GM18909 (cell line): ENCODE measurements at regions not wholly inside any gene's neighbourhood (a gene's known extent, or its start where the extent isn't known, plus 50 kb on each side); places are given as distances from the start of the nearest gene placed in this dataset.
"Not testable (repeated sequence)": the region's sequence is repeated elsewhere in the genome, so short reads cannot be mapped to it uniquely, and the experiment has no call there.

ENCODE experiments used
- ATAC-seq: cut with Tn5 transposase; IDR thresholded peaks from one replicate; pipeline ENCODE4 v1.9.1; 2021; ENCODE audit warnings: mild to moderate bottlenecking; ENCODE audit not compliant: unreplicated experiment, poor library complexity

DNA sequence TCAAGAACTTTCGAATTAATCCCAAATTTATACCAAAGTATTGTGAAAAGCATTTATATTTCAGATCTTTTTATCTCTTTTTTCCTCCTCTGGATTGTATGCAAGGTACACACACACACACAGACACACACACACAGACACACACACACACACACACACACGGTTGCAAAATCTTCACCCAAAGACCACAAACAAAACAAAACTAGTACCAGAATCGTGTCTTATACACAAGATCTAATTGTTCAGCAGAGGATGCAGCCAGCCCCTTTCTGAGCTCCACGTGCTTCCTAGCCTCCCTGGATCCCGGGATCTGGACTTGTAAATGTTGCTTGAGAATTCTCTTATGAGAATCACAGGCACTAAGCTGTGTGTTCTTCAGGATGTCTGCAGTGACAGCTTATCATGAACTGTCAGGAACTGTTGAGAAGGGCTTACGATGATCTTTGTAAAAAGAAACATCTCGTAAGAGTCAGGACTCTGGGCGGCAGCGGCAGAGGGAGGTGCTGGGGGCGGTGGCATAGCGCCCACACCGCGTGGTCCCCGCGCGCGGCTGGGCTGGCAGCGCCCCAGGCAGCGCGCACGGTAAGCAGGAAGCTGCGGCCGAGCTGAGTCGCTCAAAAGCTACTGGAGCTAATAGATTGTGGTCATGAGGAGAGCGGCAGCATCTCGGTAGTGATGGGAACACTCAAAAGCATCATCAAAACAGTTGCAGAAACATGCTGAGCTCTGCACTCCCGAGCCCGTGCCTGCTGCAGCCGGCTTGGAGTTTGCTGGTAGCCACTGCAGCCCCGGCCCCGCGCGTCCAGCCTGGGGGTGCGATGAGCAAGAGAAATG lies 277.6 kb downstream of the GATA3 start:
- peak; percentile 98 for ATAC-seq

GRCh38 chr10:8332730-8333111 lies 278.2 kb downstream of the GATA3 start:
- no peak for ATAC-seq

DNA sequence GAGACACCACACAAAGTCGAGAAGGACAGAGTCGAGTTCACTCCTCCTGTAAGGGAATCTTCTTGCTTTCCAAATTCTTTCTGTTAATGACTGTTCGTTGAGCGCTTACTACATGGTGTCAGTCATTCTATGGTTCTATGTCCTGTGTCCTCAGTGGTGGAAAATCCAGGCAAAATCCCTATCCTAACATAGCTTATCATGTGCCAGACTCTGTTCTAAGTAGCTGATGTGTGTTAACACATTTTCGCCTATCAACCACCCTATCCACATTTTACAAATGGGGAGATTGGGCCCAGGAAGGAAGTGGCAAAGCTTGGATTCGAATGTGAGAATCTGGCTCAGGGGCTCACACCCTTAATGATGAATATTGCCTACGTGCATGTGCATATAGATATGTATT lies 280.1 kb downstream of the GATA3 start:
- no peak for ATAC-seq

- ATAC-seq: no peak
Observed at GRCh38 chr10:8336629-8337331, 282.3 kb downstream of the GATA3 start.

GRCh38 chr10:8337332-8337651 lies 282.8 kb downstream of the GATA3 start:
- no peak for ATAC-seq

DNA sequence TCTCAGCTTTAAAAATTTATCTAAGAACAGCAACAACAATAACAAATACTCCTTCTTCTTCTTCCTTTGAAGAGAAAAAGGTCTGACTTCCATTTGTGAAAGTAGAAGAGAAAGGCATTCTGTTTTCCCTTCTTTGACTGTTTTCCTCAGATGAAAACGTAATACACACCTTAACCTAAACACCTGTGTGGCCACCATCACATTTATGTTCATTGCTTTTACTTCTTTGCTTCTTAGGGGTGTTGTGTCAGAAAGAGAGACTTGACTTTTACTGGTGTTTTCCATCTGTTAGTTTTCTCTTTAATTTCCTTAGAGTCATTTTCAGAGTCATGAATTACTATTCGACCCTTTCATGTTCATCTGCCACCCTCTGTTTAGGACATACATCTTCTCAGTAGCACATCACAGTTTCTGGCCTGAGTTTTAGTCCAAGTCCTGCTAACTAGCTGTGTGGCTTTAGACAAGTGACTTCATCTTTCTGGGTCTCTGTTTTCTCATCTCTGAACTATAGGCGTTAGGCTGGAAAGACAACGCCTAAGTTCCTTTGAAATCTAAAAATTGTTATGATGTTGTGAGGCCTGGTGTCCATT lies 283.8 kb downstream of the GATA3 start:
- ATAC-seq: no peak

- no peak for ATAC-seq
Observed at GRCh38 chr10:8344756-8345155, 290.3 kb downstream of the GATA3 start.

GRCh38 chr10:8346861-8347260 lies 292.4 kb downstream of the GATA3 start:
- no peak for ATAC-seq

- ATAC-seq: not testable (repeated sequence)
Observed at GRCh38 chr10:8347614-8348013, 293.1 kb downstream of the GATA3 start.

DNA sequence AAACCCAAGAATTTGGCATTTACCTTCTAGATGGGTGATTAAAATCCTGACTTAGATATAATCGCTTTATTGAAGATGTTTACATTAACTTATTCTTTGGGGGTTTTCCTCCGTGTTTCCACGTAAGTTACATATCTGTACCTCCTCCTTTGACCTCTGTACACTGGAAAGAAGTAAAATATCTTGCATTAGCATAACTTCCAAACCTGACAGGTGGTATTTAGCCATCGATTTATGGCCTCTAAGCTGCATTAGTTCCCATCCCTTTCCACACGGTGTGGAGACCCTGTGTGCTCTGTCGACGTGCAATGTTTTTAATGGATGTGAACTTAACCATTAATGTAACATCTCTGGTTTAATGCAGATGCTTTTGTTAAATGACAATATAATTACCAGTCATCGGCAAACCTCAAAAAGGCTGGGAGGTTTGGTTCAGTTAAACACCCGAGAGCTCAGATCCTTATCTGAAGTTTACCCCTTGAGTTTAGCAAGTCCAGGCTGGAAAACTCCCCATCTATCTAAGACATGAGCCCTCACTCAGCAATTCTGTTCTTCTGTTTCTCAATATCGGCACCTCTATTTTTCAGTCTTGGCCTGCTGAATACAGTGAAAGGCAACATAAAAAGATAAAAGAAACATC lies 295.2 kb downstream of the GATA3 start:
- ATAC-seq: no peak

GRCh38 chr10:8350250-8350967 lies 295.9 kb downstream of the GATA3 start:
- no peak for ATAC-seq

GRCh38 chr10:8352171-8353075 lies 297.9 kb downstream of the GATA3 start:
- ATAC-seq: no peak

GRCh38 chr10:8356283-8356682 lies 301.8 kb downstream of the GATA3 start:
- no peak for ATAC-seq

DNA sequence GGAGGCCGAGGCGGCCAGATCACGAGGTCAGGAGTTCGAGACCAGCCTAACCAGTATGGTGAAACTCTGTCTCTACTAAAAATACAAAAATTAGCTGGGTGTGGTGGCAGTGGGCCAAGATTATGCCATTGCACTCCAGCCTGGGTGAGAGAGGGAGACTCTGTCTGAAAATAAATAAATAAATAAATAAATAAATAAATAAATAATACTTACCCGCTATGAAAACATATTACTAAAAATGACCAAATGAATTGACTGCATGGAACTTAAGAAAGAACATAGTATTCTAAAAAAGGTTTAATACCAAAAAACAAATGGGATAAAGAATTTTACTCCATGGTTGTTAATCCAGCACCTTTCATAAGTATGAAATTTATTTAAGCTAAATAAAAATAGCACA lies 305.0 kb downstream of the GATA3 start:
- no peak for ATAC-seq

GRCh38 chr10:8360365-8360764 lies 305.9 kb downstream of the GATA3 start:
- ATAC-seq: no peak

DNA sequence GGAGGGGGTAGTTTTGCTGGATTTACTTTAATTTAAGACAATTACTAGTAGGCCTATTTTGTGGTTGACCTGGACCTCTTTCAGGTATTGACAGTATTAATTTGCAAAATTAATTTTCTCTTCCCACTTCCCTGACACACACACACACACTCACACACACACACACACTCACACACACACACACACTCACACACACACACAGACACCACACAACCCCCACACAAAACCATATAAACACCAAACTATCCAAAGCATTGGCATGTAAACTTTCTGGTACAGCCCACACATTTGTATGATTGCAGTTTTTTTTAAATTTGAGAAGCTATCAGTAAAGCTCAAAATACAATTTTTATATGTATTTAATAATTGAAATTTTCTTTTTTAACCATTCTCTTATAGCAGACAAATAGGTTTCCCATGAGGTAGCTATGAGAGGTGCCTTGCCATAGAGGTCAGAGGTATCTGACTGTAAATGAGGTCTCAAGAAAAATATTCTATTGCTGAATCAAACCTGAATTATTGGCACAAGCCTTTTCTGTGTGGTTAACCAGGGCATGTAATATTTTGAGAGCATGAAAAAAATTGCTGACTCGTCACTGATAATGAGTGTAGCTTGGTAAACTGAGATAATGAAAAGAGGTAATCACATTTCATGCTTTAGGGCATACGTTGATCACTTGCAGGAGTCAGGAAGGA lies 306.5 kb downstream of the GATA3 start:
- no peak for ATAC-seq

DNA sequence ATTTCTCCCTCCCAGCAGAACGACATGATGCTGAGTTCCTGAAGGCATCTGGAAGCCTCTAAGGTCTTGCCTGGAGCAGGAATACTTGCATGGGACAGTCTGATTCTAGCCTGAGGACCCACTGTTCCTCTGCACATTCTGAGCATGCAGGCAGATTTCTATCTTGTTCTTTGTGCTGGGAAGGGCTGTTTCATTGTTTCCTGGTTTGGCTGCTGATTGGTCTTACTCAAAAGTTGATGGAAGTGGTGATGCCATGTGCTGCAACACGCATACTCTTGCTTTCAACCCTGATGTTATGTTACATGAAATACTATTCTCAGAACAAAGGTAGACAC lies 307.0 kb downstream of the GATA3 start:
- ATAC-seq: no peak

DNA sequence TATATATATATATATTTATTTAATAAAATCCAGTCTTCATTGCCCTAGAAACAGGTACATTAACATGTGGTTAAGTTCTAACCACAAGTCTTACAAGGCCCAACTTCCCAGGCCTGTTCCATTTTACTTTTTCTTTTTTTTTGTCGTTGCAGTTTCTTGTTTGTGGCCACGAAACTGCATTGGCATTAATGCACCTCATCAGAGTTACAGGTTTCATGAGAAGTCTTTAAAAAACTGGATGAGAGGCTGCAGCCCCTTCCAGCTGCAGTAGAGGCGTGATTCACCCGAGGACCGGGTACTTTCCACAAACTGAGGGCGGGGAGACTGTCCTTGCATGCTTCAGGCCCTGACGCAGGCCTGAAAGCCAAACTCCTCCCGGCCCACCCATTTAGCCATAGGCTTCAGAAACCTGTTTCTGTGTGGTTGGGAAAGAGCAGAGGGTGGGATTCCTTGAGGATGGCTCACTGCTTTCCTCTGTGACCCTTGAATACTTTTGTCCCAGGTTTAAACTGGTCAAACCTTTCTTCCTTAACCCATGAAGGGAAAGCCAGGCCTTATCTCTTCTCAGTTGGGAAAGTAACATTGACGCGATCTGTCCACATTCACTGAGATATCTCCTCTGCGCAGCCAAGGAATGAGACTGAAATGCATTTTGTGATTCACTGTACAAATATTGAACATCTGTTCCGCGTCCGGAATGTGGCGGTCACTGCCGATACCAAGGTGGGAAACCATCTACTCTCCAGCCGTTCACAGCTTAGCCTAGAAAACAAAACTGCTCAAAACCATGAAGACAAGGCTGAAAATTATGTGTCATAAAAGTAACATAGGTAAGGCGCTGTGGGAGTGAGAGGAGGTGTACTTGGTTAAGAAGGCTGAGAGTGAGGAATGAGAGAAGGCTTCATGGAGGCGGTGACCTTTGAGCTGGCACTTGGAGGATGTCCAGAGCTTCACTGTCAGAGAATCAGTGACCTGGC lies 311.7 kb downstream of the GATA3 start:
- ATAC-seq: no peak
